ENCODE measurements at regions not wholly inside any gene's neighbourhood (a gene's known extent, or its start where the extent isn't known, plus 50 kb on each side); places are given as distances from the start of the nearest gene placed in this dataset.
"Not testable (repeated sequence)": the region's sequence is repeated elsewhere in the genome, so short reads cannot be mapped to it uniquely, and the experiment has no call there.

DNA sequence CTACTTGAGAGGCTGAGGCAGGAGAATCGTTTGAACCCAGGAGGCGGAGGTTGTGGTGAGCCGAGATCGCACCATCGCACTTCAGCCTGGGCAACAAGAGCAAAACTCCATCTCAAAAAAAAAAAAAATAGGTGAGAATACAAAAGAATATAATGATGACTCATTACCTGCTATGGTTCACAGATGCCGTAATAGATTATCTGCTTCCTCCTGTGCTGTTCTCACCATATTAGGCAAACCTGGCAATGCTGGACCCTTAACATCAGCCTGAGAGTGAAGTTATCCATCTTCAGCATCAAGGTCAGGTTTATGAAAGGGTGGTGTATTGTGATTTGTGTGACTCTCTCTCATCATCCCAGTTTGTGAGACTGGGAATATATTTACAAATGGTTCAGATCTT, 271.3 kb upstream of the CPHXL start:
- DNase-seq: no peak

DNA sequence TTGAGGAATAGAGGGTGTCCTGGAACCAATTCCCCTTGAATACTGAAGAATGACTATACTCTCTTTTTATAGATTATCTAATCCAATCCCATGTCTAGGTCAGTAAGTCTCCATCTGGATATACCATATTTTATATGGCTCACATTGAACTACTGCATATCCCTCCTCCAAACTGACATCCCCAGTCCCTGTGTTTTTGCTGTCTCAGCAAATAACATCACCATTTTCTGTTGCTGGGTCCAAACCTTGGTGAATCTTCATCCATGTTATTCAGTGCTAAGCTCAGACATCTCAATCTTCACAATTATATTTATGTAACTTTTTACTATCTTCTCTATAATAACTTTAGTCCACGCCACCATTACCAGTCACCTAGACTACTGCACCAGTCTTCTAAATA, 269.6 kb upstream of the CNTNAP4 start:
- no peak for DNase-seq

DNA sequence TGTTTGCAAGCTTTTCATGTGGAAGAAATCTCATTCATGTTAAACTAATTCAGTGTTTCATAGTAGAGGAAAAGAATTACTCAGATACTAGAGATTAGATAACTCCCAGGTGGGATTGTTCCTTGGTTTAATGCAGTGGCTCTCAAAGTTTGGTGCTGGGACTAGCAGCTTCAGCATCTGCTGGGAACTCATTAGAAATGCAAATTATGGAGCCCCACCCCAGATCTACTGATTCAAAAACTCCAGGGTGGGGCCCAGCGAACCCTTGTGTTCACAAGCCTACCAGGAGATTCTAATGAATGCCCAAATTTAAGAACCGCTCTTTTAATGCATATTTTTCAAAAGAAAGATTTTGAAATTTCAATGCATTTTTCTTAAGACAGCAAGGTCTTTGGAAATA, 253.4 kb upstream of the CNTNAP4 start:
- DNase-seq: no peak

DNA sequence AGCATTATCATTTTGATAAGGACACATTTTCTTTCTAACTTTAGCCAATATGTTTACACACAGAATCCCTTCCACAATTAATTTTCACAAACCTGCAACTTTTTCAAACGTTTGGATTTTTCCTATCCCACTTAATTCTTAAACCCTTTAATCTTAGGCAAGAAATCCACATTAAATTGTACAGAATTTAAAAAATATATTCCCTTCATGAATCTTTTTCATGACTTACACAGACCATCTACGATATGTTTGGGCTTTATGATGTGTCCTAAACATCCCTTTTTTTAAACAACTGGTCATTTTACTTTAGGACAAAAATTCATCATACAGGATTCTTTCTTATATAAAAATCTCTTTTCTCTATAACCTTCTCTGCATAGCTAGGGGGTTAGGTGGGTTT, 241.5 kb upstream of the CNTNAP4 start:
- no peak for DNase-seq

DNA sequence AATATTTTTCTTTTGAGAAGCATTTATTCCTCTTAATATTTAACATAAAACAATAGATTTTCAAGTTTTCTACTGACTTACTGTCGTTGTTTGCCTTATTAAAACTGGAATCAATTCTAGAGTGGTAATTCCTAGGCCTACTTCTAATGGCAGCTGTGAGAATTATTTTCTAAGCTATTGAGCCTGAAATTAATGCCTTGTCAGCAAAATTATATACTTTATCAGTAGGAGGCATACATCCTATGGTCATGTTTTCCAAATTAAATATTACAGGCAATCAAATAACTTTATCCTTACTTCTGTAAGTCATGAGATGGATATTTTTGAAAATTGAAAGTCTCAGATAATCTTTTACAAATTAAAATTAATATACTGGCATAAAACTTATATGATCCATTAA, 239.1 kb upstream of the CNTNAP4 start:
- DNase-seq: no peak

DNA sequence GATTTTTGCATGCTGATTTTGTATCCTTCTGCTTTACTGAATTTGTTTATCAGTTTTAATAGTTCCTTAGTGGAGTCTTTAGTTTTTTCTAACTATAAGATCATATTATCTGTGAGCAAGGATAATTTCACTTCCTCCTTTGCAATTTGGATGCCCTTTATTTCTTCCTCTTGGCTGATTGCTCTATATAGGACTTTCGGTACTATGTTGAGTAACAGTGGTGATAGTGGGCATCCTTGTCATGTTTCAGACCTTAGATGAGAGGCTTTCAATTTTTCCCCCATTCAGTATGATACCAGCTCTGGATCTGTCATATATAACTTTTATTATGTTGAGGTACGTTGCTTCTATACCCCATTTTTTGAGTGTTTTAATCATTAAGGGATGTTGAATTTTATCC, 224.5 kb upstream of the CNTNAP4 start:
- DNase-seq: no peak

DNA sequence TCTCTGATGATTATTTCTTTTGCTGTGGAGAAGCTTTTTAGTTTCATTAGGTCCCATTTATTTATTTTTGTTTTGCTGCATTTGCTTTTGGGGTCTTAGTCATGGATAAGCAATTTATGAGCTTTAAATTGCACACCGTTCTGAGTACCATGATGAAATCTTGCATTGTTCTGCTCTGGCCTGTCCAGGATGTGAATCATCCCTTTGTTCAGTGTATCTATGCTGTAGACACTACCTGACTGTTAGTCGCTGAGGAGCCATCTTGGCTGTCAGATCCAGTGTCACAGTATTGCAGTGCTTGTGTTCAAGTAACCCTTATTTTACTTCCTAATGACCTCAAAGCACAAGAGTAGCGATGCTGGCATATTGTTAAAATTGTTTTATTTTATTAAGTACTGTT, 218.0 kb upstream of the CNTNAP4 start:
- DNase-seq: no peak

DNA sequence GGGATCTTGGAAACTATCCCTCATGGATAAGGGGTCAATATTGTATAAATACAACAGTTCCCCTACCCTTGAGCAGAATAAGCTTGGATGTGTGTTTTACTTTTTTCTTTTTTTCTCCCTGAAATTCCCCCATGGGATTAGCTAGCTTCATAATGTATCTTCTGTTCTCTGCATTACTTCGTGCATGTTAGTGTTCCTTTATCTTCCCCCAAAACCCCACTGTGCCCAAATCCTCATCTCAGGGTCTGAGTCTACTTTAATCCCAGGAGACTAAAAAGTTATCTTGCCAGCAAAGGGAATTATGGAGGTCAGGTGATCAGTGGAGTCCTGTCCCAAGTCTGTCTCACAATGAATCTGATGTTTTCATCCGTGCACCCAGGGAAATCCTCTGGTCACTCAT, 217.5 kb upstream of the CNTNAP4 start:
- no peak for DNase-seq

DNA sequence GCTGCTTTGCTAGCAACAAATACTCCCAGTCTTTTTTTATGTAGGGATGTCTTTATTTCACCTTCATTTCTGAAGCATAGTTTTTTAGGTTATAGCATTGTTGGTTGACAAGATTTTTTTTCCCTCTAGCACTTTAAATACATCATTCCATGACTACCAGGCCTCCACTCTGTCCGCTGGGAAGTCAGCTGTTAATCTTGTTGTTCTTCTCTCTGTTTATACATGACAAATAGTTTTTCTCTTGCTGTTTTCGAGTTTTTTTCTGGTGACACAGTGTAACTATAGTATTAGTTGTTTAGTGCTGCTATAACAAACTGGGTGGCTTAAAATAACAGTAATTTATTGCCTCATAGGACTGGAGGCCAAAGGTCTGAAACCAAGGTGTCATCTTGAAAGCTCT, 205.5 kb upstream of the CNTNAP4 start:
- DNase-seq: no peak

DNA sequence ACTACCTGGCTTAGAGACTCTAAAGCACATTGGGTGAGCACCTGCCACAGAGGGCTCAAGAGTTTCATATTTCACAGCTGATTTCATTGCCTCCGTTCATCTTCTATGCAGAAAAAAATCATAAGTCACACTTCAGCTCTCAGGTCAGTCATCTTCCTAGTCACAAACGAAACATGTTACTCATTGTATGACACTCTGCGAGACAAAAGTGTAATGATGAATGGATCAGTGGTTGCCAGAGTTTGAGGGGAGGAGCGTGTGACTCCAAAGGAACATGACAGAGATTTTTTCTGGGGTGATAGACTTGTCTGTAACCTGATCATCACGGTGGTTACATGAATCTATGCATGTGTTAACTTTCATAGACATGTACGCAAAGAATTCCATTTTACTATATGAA, 195.2 kb upstream of the CNTNAP4 start:
- DNase-seq: no peak

DNA sequence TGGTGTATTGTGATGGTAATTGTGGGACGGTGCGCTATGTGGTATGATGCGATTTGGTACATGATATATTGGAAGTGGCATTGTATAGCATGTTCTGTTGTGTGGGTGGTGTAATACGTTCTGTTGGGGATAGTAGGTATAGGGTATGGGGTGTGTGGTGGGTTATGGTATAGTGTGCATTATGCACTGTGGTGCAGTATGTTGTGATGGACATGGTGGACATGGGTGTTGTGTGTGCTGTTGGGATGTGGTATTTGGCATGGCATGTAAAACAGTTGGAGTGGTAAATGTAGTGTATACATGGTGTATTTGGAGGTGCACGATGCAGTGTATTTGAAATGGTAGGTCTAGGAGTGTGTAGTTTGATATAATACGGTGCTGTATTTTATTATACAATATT, 170.6 kb upstream of the CNTNAP4 start:
- no peak for DNase-seq

DNA sequence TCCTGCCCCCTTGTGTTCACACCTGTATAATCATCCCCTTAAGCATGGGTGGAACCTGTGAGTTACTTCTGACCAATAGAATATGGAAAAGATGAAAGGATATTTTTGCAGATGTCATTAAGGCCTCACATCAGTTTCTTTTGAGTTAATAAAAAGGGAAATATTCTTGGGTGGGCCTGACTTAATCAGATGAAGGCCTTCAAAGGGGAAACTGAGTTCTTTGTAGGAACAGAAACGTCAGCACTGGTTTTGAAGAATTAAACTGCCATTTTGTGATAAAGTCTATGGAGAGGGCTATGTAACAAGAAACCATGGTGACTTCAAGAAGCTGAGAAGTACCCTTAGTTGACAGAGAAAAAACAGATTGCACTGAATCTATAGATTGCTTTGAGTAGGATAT, 168.7 kb upstream of the CNTNAP4 start:
- DNase-seq: no peak

DNA sequence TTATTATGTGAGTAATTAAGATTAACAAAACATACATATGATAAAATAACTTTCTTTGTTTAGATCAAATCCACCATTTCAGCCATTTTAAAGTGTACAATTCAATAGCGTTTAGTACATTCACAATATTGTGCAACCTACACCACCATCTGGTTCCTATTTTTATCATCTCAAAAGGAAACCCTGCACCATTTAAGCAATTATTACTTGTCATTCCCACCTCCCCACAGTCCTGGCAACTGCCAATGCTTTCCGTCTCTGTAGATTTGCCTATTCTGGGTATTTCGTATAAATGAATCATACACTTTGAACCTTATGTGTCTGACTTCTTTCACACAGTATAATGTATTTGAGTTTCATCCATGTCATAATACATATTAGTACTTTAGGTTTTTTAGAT, 162.5 kb upstream of the CNTNAP4 start:
- DNase-seq: no peak

DNA sequence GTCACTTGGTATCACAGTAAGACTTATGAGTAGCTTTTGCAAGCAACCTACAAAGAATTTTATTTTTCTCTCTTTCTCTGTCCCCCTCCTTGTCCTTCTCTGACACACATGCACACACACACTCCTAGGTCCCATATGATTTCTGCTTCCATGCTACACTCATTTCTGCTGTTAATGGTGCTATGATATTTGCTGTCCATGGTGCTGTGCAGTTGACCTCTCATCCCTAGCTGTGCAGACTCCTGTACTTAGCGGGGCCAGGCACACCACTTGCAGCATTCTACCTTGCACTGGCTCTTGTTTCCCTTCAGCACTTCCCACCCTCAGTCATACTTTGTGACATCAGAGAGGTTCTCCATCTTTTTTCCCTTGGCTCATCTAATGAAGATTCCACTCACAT, 158.9 kb upstream of the CNTNAP4 start:
- no peak for DNase-seq

DNA sequence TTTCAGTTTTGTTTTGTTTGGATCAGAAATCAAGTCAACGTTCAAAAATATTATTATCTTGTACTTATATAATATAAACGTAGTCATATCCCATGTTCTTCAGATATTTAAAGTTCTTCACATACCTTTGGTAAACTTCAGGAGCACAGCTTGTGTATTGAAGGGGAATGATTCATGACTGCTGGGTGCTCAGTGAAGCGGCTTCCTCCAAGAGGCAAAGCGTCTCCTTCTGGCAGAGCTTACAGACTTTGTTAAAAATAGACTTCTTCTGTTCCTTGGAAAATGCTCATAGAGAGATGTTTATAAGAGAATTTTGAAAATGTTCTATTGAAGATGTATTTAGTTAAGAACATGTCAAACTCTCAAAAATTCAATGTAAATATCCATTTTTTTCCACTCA, 155.6 kb upstream of the CNTNAP4 start:
- peak; percentile 23 for DNase-seq

DNA sequence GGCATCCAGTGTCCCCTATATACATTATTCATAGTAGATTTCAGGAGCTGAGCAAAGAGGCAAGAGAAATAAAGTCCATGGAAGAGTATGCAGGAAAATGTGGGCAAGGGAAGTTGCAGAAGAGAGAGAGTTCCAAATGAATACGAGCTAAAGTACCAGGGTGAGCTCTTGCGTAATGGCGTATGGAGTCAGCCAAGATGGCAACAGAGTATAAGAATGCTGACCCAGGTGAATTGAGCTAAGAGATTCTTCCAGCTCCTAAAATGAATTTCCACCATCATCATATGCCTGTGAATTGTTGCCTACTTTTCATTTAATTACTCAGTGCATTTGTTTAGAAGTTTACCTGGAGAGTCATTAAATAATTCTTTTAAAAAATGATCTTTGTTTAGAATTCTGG, 153.2 kb upstream of the CNTNAP4 start:
- DNase-seq: no peak

DNA sequence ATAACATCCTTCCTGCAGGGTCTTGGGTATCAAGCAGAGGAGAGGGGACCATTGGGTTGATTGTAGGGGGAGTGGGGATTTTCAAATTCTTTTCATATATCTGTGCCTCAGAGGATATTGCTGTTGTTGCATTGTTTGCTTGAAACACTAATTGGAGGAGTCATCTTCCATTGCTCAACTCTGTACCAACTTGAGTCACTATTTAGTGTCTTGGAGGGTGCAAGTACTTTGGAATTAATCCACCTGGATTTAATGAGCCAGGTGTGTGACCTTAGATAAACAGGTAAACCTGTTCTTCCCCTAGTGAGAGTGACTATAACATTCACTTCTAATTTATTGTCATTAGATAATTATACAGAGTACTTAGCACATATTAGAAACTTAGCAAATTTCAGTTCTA, 151.3 kb upstream of the CNTNAP4 start:
- DNase-seq: no peak

DNA sequence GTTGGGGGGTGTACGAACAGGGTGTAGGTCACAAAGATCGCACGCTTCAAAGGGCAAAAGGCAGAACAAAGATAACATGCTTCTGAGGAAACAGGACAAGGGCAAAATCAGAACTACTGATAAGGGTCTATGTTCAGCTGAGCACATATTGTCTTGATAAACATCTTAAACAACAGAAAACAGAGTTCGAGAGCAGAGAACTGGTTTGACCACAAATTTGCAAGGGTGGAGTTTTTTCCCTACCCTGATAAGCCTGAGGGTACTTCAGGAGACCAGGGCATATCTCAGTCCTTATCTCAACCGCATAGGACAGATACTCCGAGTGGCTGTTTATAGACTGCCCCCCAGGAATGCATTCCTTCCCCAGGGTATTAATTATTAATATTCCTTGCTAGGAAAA, 139.1 kb upstream of the CNTNAP4 start:
- not testable (repeated sequence) for DNase-seq

DNA sequence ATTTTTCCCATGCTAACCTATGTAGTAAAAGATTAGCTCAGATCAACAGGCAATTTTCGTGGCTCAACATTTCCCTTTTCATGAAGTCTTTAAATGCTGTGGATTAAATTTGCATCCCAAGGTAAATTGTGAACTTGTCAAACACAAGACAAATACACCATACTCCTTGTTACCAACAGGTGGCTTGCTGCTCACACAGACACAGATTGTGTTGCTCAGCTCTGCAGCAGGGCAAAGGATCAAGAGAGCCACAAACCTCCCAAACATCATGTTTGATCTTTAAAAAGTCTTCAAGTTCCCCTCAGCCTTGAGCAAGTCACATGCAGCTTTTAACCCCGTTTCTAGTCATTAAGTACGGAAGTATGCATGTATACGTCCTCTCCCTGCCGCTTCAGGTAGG, 119.6 kb upstream of the CNTNAP4 start:
- DNase-seq: no peak

DNA sequence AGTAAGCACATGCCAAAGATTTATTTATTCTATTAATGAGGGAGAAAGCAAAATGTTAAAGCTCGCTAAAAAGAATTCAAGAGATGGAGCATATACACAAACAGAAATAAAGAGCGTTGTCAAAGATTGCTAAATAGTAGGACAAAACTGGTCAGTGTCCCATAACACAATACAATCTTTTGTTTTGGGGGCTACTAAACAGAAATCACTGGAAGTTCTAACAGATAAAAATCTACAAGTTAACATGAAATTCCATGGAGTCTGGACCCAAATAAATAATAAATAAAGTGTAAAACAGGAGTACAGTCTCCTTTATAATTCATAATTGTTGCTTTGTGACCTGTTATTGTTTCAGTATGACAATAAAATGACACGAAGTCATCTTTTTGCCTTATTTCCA, 115.2 kb upstream of the CNTNAP4 start:
- DNase-seq: no peak

DNA sequence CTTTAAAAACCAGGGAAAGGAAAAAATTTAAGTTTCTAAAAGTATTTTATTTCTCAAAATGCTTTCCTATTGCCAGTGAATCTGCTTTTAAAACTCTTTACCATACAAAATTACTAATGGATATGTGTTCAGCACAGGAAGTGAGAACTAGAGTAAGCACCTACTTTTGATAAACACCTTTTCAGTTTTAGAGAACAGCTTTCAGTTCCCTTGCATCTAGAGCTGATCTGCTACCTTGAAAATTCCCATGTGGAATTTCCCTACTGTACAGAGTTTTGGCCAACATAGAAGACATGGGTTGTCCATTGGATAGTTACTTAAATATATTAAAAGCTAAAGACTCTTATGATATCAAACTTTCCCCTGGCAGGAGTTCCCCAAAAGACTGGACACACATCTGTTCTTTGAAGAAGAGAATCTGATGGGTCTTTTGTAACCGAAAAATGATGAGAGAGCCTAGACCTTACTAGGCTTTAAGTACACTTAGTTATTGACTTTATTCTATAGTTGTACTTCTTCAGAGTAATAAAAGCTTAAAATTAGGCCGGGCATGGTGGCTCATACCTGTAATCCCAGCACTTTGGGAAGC, 112.1 kb upstream of the CNTNAP4 start:
- DNase-seq: no peak

DNA sequence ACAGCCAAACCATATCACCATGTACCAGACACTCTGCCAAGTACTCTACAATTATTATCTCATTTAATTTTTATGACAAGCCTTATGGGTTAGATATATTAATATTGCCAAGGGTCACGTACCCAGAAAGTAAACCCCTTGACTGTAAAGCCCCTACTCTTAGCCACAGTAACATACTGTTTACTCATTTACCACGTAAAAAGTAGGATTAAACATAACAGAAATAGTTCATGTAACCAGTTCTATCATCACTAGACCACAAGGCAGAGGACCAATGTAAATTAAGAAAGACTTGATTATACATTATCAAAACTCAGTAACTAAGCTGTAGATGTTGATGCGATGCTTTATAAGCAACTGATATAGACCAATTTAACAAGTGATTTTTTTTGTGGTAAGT, 101.5 kb upstream of the CNTNAP4 start:
- DNase-seq: no peak

DNA sequence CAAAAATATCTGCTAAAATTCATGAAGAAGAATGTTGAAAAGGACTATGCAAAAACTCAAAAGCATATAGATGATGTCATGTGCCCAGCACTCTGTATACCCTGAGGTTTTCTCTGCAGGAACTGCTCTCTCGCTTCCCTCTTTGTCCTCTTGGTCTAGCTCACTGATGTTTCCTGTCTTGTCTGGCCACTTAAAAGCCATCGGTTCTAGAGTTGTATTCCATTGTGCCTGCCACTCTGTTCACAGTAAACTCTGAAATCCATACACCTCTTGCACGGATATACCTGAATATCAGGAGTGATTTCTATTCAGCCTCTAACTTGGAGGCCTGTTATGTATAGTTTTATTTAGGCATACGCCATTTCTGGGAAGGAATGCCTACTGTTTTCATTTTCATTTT, 101.0 kb upstream of the CNTNAP4 start:
- DNase-seq: no peak

DNA sequence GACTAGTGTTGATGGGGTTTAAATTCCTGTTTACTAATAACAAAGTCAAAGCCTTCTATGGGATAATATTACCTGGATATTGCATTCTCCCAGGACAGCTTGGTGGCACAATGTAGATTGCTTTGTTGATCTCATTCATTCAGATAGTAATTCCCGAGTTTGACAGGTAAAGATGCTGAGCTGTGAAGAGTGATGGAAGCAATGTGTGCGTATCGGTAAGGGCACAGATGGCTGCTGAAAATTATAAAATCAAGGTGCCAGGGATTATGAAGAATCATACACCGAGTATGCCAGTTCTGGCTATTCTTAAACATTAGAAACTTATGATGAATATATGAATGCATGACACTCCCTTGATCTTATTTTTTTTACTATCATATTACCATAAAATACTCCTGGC, 100.6 kb upstream of the CNTNAP4 start:
- no peak for DNase-seq

DNA sequence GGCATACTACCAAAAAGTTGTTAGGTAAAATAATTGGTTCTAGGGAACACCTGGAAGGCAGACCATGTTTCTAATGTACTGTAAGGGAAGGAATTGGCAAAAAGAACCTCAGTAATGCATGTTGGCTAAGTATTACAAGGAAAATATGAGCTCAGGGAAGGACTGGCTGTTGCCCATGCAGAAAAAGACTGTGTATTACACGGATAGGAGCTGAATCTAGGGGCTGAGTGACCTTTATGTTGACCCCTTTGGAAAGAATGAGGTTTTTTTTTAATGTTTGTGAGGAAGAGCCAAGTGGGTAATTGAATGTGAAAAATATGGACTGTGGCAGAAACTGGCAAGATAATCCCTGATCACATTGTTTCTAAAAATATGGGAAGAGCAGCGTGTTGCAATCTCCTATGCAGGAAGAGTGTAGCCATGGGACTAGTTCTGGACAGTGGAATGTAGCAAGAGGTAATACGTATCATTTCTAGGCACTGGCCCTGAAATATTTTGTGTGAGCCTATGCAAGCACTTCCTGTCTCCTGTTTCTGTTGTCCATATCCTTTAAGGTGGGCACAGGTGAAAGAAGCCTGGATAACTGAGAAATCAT, 95.1 kb upstream of the CNTNAP4 start:
- DNase-seq: peak; percentile 17
